Epithelial cell of esophagus (primary cell): ENCODE measurements at regions not wholly inside any gene's neighbourhood (a gene's known extent, or its start where the extent isn't known, plus 50 kb on each side); places are given as distances from the start of the nearest gene placed in this dataset.

Experiments
- DNase-seq: peaks from one replicate; pipeline ENCODE4 v3.0.0; 2010; ENCODE audit warnings: low read depth
- H3K4me3 ChIP-seq: 2 replicates; pipeline ENCODE4 v1.5.1; 2011; ENCODE audit warnings: mild to moderate bottlenecking, low read length, control low read depth
- CTCF ChIP-seq: IDR thresholded peaks from 2 replicates; pipeline ENCODE4 v1.5.1; 2011; ENCODE audit warnings: low read depth, mild to moderate bottlenecking, low read length, control low read depth, inconsistent platforms; ENCODE audit not compliant: insufficient read depth; ENCODE audit errors: missing control alignments

- DNase-seq, result no peak
- no peak overlapping the region for H3K4me3 ChIP-seq
- no peak for TF ChIP-seq CTCF
These were observed 447.3 kb upstream of the KCNMB2 start for GRCh38 chr3:178088963-178089362.

GRCh38 chr3:178090899-178091298 is 445.3 kb upstream of the KCNMB2 start:
- no peak for TF ChIP-seq CTCF
- DNase-seq, result no peak
- H3K4me3 ChIP-seq, result no peak overlapping the region

GRCh38 chr3:178095522-178095921 is 440.7 kb upstream of the KCNMB2 start:
- TF ChIP-seq CTCF, result no peak
- no peak overlapping the region for H3K4me3 ChIP-seq
- DNase-seq, result no peak

- no peak for DNase-seq
- no peak for TF ChIP-seq CTCF
- no peak overlapping the region for H3K4me3 ChIP-seq
These were observed 439.3 kb upstream of the KCNMB2 start for GRCh38 chr3:178096955-178097354.

GRCh38 chr3:178097576-178097975 is 438.7 kb upstream of the KCNMB2 start:
- H3K4me3 ChIP-seq, result no peak overlapping the region
- no peak for TF ChIP-seq CTCF
- DNase-seq, result peak; percentile 72

- TF ChIP-seq CTCF, result no peak
- DNase-seq, result no peak
- no peak overlapping the region for H3K4me3 ChIP-seq
These were observed 437.0 kb upstream of the KCNMB2 start for GRCh38 chr3:178099274-178099673.

- no peak overlapping the region for H3K4me3 ChIP-seq
- TF ChIP-seq CTCF, result no peak
- no peak for DNase-seq
These were observed 436.4 kb upstream of the KCNMB2 start for GRCh38 chr3:178099862-178100261.
